Hepatocyte (in vitro differentiated cells): ENCODE measurements at regions not wholly inside any gene's neighbourhood (a gene's known extent, or its start where the extent isn't known, plus 50 kb on each side); places are given as distances from the start of the nearest gene placed in this dataset.

Source experiments
- EZH2 ChIP-seq: fragments of 200-600 bp; sonication (generic); IDR thresholded peaks from 2 replicates; pipeline ENCODE4 v1.6.1; 2016; ENCODE audit warnings: antibody characterized with exemption, mild to moderate bottlenecking, borderline replicate concordance
- EZH2phosphoT487 ChIP-seq: fragments of 200-600 bp; sonication (generic); IDR thresholded peaks from one replicate; pipeline ENCODE4 v1.6.1; 2018; ENCODE audit warnings: antibody characterized with exemption, mild to moderate bottlenecking, low read depth, moderate library complexity; ENCODE audit not compliant: unreplicated experiment, severe bottlenecking
- TF ChIP-seq, protein P1 (sequence below): fragments of 200-600 bp; sonication (generic); IDR thresholded peaks from 2 replicates; pipeline ENCODE4 v1.5.1; 2016; ENCODE audit warnings: antibody characterized with exemption, mild to moderate bottlenecking; ENCODE audit not compliant: poor library complexity

DNA sequence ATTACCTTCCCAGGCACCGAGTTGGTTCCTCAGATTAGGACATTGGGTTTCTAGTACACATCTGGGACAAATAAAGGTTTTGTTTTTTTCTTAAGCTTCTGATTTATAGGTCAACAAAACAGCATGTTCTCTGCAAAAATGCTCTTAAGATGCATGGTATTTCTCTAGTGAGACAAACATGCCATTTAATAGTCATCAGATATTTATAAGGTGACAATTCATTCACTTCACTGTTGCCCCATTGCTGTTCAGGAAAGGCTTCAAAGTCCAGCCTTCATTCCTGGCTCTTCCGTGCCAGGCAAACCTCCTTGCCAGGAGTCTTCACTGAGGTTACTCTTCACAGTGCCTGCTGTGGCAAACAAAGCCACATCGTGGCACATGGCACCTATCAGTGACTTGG, 156.3 kb upstream of the FNDC3A start:
- TF ChIP-seq, protein P1, sequence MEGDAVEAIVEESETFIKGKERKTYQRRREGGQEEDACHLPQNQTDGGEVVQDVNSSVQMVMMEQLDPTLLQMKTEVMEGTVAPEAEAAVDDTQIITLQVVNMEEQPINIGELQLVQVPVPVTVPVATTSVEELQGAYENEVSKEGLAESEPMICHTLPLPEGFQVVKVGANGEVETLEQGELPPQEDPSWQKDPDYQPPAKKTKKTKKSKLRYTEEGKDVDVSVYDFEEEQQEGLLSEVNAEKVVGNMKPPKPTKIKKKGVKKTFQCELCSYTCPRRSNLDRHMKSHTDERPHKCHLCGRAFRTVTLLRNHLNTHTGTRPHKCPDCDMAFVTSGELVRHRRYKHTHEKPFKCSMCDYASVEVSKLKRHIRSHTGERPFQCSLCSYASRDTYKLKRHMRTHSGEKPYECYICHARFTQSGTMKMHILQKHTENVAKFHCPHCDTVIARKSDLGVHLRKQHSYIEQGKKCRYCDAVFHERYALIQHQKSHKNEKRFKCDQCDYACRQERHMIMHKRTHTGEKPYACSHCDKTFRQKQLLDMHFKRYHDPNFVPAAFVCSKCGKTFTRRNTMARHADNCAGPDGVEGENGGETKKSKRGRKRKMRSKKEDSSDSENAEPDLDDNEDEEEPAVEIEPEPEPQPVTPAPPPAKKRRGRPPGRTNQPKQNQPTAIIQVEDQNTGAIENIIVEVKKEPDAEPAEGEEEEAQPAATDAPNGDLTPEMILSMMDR = no peak
- TF ChIP-seq EZH2phosphoT487 (no peak), EZH2 (no peak)
